Stimulated activated CD8-positive, alpha-beta memory T cell treated with anti-CD3 and anti-CD28 coated beads, Interleukin-15, amount 100 ng/mL, for 24 hours (primary cell): ENCODE measurements at regions not wholly inside any gene's neighbourhood (a gene's known extent, or its start where the extent isn't known, plus 50 kb on each side); places are given as distances from the start of the nearest gene placed in this dataset.
"Not testable (repeated sequence)": the region's sequence is repeated elsewhere in the genome, so short reads cannot be mapped to it uniquely, and the experiment has no call there.

Experiments used
- DNase-seq: peaks from one replicate; pipeline ENCODE4 v3.0.0-alpha.2; 2020; ENCODE audit warnings: low read depth

DNA sequence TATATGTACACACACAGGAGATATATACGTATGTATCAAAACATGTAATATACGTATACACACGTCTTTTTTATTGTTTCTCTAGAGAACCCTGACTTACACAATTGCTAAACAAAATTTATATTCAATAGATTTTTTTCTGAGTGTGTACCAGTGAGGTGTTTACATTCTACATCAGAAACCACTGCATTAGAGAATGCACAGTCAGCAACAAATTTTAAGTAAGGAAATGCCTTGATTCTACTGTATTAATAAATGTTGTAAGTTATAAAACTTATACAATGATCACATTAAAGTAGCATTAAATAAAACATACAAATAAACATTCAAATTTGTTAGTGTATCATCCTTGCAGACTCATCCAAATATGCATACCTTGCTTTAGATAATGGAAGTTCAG, 376.4 kb upstream of the FAM98A start:
- no peak for DNase-seq

DNA sequence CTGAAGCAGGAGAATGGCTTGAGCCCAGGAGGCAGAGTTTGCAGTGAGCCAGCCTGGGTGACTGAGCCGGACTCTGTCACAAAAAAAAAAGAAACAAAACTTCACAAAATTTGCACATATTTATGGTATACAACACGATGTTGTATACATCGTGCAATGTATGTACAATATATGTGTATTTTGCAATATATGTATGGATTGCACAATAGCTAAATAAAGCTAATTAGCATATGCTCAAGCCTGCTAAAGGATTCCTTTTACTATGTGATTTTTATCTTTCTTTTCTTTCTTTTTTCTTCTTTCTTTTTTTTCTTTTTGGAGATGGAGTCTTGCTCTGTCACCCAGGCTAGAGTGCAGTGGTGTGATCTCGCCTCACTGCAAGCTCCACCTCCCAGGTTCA, 368.0 kb upstream of the FAM98A start:
- no peak for DNase-seq

DNA sequence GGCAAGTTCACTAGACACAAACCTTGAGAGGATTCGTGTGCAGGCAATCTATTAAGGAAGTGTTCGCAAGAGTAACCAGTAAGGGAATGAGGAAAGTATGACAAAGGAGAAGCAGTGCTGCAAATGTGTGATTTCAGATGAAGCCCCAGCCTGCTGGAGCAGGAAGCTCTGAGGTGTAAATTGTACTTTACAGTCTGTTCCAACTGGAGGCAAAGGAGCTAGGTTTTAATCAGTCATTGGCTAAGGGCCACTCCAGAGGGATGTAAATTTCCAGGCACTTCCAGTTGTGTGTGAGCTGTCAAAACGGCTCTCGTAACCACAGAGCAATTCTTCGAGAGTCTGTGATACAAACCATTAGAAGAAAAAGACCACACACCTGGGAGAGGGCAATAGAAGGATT, 359.5 kb upstream of the FAM98A start:
- no peak for DNase-seq

DNA sequence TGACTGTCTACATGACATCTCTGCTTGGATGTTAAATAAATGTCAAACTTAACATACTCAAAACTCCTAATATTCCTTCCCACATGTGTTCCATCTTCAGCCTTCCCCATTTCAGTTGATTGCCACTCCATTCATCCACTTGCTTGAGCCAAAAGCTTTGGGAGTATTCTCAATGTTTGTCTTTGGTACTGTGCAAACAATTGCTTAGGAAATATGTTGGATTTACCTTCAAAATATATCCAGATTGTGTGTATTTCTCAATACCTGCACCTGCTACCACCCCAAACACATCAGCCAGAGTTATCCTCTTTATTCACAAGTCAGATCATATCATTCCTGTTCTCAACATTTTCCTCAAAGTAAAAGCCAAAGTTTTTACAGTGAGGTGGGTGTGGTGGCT, 350.3 kb upstream of the FAM98A start:
- DNase-seq: no peak

DNA sequence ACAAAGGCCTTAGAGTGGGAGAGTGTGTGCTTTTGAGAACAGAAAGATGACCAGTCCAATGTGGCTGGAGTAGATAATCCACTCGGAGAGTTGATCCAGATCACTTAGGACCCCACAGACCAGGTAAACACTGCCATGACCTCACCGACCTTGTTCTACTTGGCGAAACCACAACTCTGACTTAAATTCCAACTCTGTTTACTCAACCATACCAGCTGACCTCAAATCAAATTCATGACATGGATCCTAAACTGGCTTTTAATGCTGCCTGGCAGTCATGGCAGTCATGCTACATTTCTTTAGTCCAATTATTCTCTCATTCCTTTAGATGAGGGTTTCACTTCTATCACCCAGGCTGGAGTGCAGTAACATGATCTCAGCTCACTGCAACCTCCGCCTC, 347.1 kb upstream of the FAM98A start:
- DNase-seq: no peak

DNA sequence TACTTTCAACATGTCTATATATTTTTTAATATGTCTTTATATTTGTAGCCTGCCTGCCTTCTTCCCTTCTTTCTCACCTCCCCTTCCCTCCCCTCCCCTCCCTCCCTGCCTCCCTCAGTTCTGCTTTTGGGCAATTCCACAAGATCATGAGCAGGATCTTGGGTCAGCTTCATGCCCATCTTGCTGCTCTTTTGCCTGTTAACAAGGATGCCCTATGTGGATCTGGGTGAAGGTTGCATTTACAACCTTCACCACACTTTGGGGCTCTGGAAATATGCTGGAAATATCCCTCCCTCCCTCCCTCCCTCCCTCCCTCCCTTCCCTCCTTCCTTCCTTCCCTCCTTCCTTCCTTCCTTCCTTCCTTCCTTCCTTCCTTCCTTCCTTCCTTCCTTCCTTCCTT, 334.1 kb upstream of the FAM98A start:
- DNase-seq: no peak

DNA sequence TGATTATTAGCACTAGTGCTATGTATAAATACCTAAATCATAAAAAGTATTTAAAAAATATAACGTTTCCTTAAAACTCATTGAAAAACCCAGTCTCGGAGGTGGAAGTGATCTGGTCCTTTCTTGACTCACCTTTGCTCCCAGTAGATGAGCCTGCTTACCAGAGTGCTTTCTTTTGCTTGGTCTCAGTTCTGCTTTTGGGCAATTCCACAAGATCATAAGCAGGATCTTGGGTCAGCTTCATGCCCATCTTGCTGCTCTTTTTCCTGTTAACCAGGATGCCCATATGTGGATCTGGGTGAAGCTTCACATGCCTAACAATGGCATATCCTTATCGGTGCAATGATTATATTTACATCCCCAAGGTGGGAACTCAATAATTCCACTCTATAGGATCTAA, 332.1 kb upstream of the FAM98A start:
- DNase-seq: no peak

DNA sequence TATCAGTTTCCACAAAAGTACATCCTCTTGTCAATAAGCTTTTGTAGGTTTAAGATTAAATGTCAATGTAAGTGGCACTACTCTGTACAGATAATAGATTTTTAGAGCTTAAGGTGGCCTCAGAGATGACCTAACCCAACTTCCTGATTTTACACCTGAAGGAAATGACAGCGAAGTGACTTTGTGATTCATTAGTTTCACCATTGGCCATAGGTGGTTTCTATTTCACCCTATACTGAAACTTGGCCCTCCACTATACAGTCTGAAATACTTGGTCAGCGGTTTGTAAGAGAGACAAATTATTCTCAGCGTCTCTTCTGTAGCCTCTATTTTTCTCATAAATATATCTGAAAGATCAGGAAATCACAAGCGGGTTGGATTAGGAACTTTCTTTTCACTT, 330.4 kb upstream of the FAM98A start:
- no peak for DNase-seq

DNA sequence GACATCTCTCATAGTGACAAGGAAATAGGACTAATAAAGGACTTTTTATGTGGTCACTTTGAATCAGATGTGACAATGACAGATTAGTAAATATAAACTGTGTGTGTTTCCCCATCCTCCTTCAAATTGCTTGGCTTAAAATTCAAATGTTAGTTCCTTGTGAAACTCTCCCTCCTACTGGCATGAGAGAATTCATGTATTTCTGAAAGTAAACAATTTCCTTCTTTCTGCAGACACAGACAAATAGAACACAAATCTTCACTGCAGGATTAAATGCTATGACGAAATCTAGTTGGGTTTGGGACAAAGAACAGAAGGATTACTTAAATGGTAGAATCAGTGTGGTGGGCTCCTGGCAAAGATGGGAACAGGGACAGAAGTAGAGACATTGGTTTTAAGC, 328.7 kb upstream of the FAM98A start:
- no peak for DNase-seq

DNA sequence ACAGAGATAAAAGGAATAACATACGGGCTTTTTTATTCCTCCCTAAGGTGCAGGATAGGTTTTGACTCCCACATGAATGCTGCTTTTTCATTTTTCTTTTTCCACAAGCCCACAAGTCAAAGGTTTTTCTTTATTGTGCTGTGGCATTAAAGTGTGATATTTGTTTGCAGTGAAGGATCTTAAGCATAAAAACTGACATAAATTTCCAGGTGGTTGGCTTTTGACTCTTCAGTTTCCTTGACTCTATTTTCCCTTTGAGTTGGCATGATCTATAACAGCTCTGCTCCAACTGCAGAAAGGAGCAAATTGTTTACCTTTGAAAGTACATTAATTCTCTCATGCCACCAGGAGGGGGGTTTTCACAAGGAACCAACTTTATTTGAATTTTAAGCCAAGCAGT, 326.2 kb upstream of the FAM98A start:
- DNase-seq: no peak

DNA sequence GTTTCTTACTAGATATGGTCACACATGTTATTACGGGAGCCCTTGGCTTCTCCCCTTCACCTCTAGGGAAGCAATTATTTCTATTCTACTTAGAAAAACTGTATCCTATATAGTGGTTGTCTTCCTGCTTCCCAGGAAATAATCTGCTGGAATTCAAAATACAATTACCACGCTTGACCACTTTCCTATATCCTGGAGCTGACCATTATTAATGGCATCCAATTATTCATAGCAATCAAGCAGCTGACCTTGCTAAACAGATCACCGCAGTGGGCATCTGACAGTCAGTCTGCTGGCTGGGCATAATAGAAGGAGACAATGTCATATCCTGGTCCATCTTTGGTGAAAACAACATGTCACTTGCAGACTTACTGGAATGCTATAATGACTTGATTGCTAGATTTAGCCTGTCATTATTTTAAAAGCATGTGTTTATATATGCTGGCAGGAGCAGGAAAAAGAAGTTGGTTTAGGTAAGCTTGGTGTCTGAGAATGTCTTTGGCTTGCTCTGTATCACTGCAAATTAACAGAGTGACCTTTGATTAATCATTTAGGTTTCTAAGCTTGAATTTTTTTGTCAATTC, 325.6 kb upstream of the FAM98A start:
- DNase-seq: no peak

DNA sequence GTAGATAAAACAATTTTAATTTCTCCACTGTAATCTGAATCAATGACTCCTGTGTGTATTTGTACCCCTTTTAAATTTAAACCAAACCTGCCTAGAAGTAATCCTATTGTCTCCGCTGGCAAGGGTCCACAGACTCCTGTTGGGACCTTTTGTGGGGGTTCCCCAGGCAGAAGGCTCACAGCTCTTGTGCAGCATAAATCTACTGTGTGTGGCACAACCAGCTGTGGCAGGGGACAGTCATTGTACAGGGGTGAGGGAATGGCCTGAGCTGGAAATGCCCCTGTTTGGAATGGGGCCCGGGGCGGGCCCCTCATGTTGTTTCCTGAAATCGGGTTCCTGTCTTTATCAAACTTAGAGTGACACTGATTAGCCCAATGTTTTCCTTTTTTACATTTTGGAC, 318.2 kb upstream of the FAM98A start:
- DNase-seq: no peak

DNA sequence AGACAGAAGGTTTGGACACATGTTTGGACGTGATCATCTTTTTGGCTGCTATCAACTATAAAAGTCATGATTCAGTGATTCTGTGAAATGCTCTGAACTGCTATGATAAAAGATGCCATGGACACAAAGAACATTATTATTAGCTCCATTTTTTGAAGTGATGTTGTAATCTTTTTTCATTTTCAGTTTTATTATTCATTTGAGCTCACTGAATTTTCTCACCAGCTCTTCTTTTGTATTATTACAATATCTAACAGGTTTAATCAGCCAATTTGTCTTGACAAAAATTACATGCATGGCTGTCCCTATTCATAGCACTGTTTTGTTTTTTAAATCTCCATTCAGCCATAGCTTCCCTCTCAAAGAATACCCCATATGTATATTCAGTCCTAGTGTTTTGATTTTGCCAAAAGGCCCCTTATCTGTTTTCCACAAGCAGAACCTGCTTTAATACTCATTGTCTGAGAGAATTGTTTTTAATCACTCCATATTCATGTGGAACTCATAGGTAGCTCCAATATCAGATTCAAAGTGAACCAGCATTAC, 314.0 kb upstream of the FAM98A start:
- no peak for DNase-seq

DNA sequence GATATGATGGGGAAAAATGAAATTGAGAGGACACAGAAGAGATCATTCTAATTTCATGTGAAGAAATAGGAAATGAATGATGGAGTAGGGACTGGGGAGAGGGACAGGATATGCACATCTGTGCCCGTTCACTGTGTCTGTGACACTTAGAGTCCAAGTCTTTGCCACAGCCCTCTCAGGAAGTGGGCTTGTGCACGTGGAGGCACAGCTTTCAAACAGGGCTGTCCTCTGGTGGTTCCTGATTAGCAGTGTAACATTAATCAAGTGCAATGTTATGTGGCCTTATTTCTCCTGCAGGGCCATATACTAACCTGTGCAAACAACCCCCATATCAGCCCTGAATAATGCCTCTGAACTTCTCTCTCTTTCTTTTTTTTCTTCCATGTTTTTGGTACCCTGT, 312.2 kb upstream of the FAM98A start:
- no peak for DNase-seq

DNA sequence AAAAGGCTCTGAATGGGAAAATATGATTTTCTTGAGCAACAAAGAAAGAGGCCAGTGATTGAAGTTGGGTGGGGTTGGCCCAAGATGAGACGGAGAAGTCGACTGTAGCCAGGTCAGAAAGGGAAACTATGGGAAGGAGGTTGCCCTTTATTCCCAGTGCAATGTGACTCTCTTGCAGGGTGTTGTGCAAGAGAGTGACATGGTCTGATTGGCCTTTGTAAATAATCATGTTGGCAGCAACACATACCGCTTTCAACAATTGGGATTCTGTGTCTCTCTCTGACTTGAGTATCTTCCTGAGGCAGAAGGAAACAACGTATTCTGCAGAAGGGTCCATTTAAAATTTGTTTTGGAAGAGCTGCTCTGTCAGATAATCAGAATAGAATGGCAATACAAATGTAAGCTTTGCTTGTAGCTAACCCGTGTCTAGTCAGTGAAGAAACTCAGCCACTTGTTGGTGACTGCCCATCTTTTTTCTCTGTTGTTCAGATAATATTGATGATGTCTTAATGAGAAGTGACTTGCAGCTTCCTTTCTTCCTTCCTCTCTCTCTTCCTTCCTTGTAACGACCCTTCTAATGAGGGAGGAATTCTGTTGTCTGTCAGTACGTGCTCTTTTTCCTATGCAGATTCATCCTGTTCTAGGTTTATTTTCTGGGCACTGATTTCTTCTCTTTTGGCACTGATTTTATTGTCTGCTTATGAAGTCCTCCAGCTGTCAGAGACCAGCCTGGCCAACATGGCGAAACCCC, 311.0 kb upstream of the FAM98A start:
- DNase-seq: no peak

DNA sequence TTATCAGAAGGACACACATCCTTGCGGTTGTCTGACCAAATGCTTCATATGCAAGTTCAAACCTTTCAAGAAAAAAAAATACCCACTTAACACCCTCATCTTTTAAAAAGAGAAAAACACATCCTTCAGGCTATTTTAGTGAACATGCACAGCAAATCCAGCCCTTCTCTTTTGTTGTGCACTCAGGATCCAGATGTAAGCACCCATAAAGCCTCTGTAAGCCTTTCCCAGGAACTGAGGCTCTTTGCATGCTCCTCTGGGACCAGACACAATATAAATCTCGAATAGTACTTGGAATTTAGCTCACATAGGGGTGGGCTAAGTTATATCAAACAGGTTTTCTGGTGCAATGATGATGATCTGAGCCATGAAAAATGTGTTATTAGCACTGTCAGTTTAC, 308.8 kb upstream of the FAM98A start:
- DNase-seq: no peak

DNA sequence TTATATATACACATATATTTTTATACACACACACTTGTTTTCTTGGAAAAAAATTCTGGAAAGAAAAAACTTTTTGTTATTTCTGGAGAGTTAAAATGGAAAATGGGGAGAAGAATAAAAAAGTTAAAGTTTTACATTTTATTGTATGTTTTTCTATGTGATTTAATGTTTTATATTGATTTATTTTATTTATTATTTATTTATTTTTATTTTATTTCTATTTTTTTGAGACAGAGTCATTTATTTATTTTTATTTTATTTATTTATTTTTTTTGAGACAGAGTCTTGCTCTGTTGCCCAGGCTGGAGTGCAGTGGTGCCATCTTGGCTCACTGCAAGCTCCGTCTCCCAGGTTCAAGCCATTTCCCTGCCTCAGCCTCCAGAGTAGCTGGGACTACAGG, 307.0 kb upstream of the FAM98A start:
- DNase-seq: not testable (repeated sequence)

DNA sequence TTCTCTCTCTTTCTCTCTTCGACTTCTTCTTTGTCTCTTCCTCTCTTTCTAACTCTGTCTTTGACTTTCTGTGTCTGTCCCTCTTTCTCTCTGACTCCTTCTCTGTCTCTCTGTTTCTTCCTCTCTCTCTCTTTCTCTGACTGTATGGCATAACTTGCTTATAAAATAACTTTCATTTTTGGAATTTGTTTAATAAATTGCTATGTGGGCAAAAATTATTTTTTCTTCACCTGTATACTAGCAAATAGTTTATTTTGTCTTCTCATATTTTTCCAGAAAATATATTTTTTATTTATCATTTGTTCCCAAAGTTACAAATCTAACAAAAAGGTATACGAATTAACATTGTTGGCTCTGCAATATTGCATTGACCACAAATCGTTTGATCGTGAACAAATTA, 305.7 kb upstream of the FAM98A start:
- no peak for DNase-seq

DNA sequence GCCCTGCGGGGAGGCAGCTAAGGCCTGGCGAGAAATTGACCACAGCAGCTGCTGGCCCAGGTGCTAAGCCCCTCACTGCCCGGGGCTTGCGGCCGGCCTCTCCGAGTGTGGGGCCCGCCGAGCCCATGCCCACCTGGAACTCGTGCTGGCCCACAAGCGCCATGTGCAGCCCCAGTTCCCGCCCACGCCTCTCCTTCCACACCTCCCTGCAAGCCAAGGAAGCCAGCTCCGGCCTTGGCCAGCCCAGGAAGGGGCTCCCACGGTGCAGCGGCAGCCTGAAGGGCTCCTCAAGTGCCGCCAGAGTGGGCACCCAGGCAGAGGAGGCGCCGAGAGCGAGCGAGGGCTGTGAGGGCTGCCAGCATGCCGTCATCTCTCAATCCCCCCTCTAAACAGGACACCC, 304.6 kb upstream of the FAM98A start:
- DNase-seq: no peak

DNA sequence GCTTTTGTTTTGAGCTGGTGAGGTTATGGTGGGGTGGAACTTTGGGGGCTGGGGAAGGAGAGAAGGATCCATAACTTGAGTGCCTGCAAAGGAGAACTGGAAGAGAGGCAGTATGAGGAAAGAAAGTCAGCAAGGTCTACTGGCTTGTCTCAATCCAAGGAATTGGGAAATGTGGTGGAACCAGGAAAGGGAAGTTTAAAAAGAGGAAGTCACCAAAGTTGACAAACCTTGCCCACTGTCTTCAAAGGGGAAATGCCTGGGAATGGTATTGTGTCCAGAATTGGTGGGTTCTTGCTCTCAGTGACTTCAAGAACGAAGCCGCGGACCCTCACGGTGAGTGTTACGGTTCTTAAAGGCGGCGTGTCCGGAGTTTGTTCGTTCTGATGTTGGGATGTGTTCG, 304.1 kb upstream of the FAM98A start:
- DNase-seq: no peak

DNA sequence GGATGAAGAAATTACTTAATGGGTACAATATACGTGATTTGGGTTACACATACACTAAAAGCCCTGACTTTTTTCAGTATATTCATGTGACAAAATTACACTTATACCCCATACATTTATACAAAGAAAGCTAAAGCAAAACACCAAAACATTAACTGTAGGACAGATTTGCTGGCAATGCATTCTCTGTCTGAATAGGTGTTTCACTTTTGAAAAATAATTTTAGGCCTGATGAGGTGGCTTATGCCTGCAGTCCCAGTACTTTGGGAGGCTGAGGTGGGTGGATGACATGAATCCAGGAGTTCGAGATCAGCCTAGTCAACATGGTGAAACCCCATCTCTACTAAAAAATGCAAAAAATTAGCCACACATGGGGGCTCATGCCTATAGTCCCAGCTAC, 301.5 kb upstream of the FAM98A start:
- no peak for DNase-seq

DNA sequence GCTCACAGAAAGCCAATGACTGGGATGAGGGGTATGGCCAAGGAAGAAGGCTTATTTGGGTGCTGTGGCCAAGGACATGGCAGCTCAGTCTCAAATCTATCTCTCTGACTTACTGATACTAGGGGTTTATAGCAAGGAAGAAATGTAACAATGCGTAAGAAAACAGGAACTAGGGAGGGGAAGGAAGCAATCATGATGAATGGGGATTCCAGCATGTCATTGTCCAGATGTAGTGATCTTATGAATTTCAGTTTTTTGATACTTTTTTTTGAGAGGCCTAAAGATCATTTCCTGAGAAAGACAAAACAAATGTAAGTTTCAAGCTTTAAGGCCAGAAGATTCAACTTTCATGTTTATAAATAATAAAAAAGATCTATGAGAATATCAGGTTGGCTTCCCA, 298.6 kb upstream of the FAM98A start:
- no peak for DNase-seq

DNA sequence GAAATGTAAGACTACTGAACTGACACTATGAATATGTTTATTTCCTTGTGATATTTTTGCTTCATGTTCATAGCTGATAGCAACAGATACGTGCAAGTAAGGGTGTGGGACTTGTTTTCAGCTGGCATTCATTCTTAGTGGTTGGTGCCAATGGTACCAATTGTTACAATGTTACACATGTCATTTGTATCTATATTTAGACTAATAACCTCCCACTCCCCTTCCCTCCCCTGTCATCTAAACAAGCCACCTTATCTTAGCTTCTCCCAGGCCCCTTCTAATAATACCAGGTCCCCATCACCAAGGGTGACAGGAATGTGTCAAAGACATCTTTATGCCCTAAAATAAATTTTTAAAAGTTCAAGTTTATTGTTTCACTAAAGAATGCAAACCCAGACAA, 294.7 kb upstream of the FAM98A start:
- no peak for DNase-seq

DNA sequence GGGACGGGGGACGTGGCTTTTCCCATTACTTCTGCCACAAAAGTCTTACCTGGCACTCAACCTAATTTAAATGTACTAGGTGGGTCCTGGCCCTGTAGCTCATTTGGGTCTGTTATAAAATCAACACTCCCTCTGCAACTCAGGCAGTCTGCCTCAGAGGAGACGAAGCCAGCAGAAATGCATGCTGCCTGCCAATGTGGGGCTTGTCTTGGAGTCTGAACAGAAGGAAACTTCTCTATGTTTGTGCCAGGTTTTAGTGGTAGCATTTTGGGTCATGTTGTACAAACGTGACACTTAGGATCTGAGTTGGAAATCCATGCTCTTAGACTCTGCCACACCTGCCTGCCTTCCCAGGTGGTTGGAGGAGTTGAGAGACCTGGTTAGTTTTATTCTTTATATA, 292.5 kb upstream of the FAM98A start:
- no peak for DNase-seq
